Left hindlimb (tissue), 1 donor: ENCODE measurements at regions not wholly inside any gene's neighbourhood (a gene's known extent, or its start where the extent isn't known, plus 50 kb on each side); places are given as distances from the start of the nearest gene placed in this dataset.
"Not testable (repeated sequence)": the region's sequence is repeated elsewhere in the genome, so short reads cannot be mapped to it uniquely, and the experiment has no call there.

ENCODE experiments used
- DNase-seq: peaks from one replicate; pipeline ENCODE4 v3.0.0-alpha.2; 2018

GRCh38 chr2:144924827-144925226 lies 404.9 kb upstream of the ZEB2 start:
- no peak for DNase-seq

DNA sequence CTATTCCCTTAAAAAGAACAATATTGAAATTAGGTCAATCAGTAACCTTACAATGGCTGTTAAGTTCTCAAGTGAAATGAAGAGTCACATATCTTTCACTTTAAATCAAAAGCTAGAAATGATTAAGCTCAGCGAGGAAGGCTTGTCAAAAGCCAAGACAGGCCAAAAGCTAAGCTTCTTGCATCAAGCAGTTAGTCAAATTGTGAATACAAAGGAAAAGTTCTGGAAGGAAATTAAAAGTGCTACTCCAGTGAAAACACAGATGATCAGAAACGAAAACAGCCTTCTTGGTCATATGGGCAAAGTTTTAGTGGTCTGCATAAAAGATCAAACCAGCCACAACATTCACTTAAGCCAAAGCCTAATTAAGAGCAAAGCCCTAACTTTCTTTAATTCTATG lies 402.6 kb upstream of the ZEB2 start:
- DNase-seq, result no peak

GRCh38 chr2:144920755-144921530 lies 401.0 kb upstream of the ZEB2 start:
- no peak for DNase-seq

DNA sequence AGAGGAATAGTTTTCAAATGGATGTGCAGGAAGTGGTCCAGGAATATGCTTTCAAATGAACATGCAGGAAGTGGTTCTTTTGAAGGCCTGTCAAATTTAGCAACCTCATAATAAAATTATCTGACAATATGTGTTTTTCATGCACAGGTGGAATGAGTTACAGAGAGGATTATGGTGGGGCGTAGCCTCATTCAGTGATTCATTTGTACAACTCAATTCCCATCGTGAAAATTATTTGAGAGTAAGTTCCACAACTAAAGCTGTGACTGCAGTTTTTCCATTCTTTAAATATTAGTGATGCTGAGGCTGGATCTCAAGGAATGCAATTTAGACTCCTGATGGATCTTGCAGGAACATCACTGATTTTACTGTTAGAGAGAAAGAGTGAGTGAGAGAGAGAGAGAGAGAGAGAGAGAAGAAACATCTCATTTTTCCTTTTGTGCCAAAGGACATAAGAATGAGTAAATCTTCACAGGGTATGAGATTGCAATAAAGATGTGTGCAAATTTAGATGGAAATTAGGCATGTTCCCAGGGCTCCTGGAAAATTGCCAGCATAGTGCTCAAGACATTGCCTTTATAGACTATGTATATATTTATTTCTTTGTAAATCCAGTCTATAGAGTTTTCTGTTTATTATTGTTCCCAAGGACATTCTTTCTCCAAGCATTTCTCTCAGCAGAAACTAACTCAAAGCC lies 394.9 kb upstream of the ZEB2 start:
- no peak for DNase-seq

- no peak for DNase-seq
Observed at GRCh38 chr2:144914113-144914512, 394.2 kb upstream of the ZEB2 start.

- DNase-seq, result no peak
Observed at GRCh38 chr2:144912206-144912605, 392.3 kb upstream of the ZEB2 start.

DNA sequence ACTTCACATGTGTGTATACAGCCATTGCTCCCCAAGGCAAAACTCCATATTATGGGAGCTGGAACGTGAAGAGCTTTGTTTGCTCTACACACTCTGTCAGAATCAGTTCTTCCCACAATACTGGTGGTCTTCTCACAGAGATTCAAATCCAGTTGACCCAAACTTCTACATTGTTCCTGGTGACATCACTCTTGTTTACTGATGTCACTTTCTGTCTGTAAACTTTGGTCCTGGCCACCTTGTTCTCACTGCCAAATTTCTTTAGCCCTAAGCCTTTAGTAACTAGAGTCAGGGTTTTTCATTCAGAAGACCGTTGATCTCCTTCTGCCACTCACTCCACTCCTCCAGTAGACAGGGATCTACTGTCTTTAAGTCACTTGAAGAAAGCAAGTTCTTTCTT lies 386.0 kb upstream of the ZEB2 start:
- no peak for DNase-seq

GRCh38 chr2:144904612-144905011 lies 384.7 kb upstream of the ZEB2 start:
- no peak for DNase-seq

DNA sequence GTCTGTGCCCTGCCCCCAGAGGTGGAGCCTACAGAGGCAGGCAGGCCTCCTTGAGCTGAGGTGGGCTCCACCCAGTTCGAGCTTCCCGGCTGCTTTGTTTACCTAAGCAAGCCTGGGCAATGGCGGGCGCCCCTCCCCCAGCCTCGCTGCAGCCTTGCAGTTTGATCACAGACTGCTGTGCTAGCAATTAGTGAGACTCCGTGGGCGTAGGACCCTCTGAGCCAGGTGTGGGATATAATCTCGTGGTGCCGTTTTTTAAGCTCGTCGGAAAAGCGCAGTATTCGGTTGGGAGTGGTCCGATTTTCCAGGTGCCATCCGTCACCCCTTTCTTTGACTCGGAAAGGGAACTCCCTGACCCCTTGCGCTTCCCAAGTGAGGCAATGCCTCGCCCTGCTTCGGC lies 383.1 kb upstream of the ZEB2 start:
- DNase-seq, result not testable (repeated sequence)

DNA sequence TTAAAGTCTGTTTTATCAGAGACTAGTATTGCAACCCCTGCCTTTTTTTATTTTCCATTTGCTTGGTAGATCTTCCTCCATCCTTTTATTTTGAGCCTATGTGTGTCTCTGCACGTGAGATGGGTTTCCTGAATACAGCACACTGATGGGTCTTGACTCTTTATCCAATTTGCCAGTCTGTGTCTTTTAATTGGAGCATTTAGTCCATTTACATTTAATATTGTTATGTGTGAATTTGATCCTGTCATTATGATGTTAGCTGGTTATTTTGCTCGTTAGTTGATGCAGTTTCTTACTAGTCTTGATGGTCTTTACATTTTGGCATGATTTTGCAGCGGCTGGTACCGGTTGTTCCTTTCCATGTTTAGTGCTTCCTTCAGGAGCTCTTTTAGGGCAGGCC lies 381.5 kb upstream of the ZEB2 start:
- DNase-seq, result not testable (repeated sequence)

GRCh38 chr2:144896341-144896740 lies 376.4 kb upstream of the ZEB2 start:
- DNase-seq, result no peak

GRCh38 chr2:144894612-144895599 lies 375.0 kb upstream of the ZEB2 start:
- no peak for DNase-seq

DNA sequence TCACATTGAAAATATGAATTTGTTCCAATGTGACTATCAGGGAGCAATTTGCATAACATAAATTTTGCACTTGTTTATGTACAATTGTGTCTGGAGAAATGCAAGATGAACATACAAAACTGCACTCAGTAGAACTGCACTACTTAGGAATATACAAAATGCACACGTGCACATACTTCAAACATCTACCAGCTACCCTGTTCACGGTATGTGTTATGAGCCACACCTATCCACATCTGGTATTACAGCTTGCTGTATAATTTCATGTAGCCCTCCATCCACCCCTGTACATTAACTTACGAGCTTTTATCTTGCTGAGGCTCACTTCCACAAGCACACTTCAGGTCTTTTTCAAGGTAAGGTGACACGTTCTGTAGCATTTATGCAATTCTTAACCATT lies 373.5 kb upstream of the ZEB2 start:
- DNase-seq, result no peak

- no peak for DNase-seq
Observed at GRCh38 chr2:144890828-144891227, 370.9 kb upstream of the ZEB2 start.

GRCh38 chr2:144889348-144889747 lies 369.4 kb upstream of the ZEB2 start:
- DNase-seq, result no peak

DNA sequence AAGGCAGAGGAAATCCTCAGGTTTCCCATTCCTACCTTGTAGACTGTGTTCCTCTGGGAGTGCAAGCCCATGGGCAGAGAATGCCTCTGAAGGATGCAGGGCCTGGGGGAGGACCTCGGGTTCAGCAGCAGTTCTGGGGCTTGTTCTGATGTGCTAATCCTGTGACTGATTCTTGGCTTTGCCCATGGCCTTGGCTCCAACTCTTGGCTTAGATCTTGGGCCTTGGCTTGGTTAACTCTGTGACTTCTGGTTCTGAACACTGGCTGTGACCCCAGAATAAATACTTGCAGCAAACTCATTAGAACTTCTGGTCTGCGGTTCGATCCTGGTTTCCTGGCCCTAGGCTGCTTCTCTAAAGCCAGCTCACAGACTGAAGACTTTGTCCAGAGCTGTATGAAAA lies 366.9 kb upstream of the ZEB2 start:
- peak; percentile 70 for DNase-seq

DNA sequence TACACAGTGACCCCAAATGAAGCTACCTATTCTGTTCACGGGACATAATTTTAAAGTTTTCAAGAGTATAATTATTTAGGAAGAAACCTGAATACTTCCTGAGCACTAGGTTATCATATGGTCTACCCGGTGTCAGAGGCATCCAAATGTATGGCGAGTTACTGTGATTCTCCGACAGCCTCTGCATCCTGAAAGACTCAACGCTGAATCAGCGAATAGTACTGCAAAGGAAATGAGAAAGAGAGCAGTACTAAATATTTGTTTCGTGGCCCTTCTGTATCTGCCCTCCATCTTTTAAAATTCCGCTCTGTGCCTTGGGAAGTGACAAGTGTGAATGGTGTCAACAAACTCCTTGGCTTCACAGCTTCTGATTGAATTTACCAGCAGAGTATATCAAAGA lies 358.0 kb upstream of the ZEB2 start:
- no peak for DNase-seq

DNA sequence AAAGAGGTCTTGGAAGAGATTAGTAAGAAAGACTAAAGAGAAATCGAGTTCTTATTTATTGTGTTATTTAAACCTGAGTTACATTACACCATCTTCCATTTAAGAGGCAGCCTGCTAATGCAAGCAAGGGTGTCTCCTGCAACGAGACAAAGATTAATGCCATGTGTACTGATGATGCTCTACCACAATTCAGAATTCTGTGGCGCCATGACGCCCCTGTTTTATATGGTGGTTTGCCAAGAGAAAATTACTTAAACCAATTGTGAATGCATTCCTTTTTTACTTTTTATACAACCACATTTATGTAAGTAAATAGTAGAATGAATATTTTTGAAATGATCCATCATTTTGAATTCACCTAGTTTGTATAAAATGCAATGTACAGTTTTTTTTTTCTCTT lies 356.1 kb upstream of the ZEB2 start:
- DNase-seq, result no peak

GRCh38 chr2:144875290-144875969 lies 355.5 kb upstream of the ZEB2 start:
- DNase-seq, result no peak

- DNase-seq, result no peak
Observed at GRCh38 chr2:144865670-144866069, 345.8 kb upstream of the ZEB2 start.

GRCh38 chr2:144859716-144860115 lies 339.8 kb upstream of the ZEB2 start:
- no peak for DNase-seq

GRCh38 chr2:144858211-144858610 lies 338.3 kb upstream of the ZEB2 start:
- no peak for DNase-seq

DNA sequence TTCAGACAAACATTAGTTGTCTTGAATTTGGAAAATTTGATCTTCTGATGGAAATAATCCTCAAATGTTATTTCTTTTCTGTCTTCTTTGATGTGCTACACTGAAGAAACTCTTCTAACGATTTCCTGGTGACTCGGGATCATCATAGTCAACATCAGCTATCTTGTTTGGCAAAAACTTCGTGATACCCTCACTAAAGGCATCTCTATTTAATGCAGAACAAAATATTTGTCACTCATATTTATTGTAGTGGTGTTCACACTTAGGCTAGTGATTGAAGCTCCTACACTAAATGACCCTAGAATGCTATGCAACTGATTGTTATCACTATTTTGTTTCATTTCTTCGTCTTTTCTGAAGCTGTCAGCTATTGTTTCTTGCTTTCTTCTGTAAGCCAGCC lies 334.7 kb upstream of the ZEB2 start:
- DNase-seq, result no peak
